ENCODE measurements at regions not wholly inside any gene's neighbourhood (a gene's known extent, or its start where the extent isn't known, plus 50 kb on each side); places are given as distances from the start of the nearest gene placed in this dataset.

DNA sequence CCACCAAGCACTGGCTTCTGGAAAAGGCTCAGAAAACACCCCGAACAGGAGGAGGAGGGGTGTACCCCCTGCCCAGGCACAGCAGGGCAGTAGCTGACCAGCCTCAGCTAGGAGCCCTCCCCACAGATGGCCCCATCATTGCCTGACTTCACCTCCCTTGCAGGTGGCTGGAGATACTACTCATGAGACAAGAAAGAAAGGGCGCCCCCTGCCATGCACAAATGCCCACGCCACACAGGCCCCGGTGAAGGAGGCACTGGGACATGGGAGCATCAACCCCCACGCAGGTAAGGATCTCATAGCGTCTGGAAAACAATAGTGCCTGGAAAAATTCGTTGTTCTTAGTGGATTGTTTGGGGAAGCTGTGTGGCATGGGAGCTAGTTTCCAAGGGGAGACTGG lies 240.6 kb downstream of the TFCP2L1 start:
- TF ChIP-seq POLR2A (IDR thresholded peaks at IDR 0.05; ENCODE audit: low read depth, low read length): no peak
- TF ChIP-seq MYC (IDR thresholded peaks at IDR 0.05; ENCODE audit: low read depth, low read length): no peak
- TF ChIP-seq EZH2 (IDR thresholded peaks at IDR 0.05; ENCODE audit: borderline replicate concordance, low read depth, low read length, severe bottlenecking): no peak
- TF ChIP-seq, protein P1, sequence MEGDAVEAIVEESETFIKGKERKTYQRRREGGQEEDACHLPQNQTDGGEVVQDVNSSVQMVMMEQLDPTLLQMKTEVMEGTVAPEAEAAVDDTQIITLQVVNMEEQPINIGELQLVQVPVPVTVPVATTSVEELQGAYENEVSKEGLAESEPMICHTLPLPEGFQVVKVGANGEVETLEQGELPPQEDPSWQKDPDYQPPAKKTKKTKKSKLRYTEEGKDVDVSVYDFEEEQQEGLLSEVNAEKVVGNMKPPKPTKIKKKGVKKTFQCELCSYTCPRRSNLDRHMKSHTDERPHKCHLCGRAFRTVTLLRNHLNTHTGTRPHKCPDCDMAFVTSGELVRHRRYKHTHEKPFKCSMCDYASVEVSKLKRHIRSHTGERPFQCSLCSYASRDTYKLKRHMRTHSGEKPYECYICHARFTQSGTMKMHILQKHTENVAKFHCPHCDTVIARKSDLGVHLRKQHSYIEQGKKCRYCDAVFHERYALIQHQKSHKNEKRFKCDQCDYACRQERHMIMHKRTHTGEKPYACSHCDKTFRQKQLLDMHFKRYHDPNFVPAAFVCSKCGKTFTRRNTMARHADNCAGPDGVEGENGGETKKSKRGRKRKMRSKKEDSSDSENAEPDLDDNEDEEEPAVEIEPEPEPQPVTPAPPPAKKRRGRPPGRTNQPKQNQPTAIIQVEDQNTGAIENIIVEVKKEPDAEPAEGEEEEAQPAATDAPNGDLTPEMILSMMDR (IDR thresholded peaks at IDR 0.05; ENCODE audit: extremely low read depth in 1 of 2, insufficient read depth in 1 of 2, low read depth in 1 of 2, low read length in 2 of 2): peak in 1 of 2 donors; percentile 16
- no peaks in the 10 kb centered on the region for H3K36me3 ChIP-seq (ENCODE audit: control insufficient read depth in 2 of 2, extremely low read depth in 1 of 2, insufficient read depth in 2 of 2, low read length in 2 of 2)
- FAIRE-seq (no peak), DNase-seq (ENCODE audit: low read depth, low spot score) (no peak)
- H3K4me3 ChIP-seq (replicated peaks in 1 of 3; ENCODE audit: insufficient read depth in 1 of 3, low read depth in 1 of 3, low read length in 3 of 3): no peak overlapping the region
- no peaks in the 10 kb centered on the region for H3K9me3 ChIP-seq (replicated peaks; ENCODE audit: control insufficient read depth, insufficient read depth, low read length)
- no peak overlapping the region for H2AFZ ChIP-seq (ENCODE audit: low read depth, low read length)
- CTCF ChIA-PET: interaction anchor here (0.6 to 2.1 kb wide), 2 partner anchors 8 to 348 kb away, joined by 3 to 6 read pairs; no protein-coding TSS in a partner anchor
- H3K4me2 ChIP-seq (ENCODE audit: insufficient read depth, low read length): no peak overlapping the region
- intact Hi-C loops (cut with micrococcal nuclease) (no loop called here), dilution Hi-C loops (cut with MboI; ENCODE audit: extremely low pct_ligation_motif_present, low sequenced_read_pairs) (no loop called here)
- H3K79me2 ChIP-seq (ENCODE audit: control insufficient read depth, insufficient read depth, low read length): no peaks in the 10 kb centered on the region
- H3K9ac ChIP-seq (replicated peaks; ENCODE audit: extremely low read depth, insufficient read depth, low read length): no peak overlapping the region
- no peaks in the 10 kb centered on the region for H3K4me1 ChIP-seq (ENCODE audit: control insufficient read depth, extremely low read depth, insufficient read depth, low read length)
- no peaks in the 10 kb centered on the region for H3K9me1 ChIP-seq (replicated peaks; ENCODE audit: control insufficient read depth, extremely low read depth, insufficient read depth, low read length)
- H4K20me1 ChIP-seq (replicated peaks; ENCODE audit: control insufficient read depth, extremely low read depth, insufficient read depth, low read length): no peaks in the 10 kb centered on the region
- no TSS peak for BruUV-seq (replicated peaks)
- no peak overlapping the region for H3K27ac ChIP-seq (ENCODE audit: insufficient read depth, low read depth, low read length)
- no peaks in the 10 kb centered on the region for H3K27me3 ChIP-seq (ENCODE audit: control insufficient read depth in 2 of 2, insufficient read depth in 2 of 2, low read length in 2 of 2)
- POLR2A ChIA-PET: no interaction called here

DNA sequence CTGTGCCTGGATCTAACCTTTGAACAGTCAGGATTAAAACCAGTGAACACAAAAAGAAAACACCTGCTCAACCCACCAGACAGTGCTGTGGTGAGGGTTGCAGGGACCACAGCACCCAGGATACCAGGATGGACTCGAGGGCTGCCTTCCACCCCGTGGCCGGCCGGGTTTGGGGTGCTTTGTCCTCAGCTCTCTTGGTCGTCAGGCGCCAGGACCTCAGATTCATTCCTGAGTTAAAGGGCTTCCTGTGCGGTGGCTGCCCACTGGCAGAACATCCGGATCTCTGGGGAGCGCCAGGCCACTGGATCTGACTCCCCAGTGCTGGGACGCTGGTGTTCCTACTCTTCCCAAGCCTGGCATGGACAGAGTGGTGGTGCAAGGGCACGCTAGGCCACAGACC lies 239.8 kb downstream of the TFCP2L1 start:
- CTCF ChIA-PET: interaction anchor here (0.6 to 2.1 kb wide), 2 partner anchors 9 to 349 kb away, joined by 3 to 6 read pairs; no protein-coding TSS in a partner anchor
- Histone ChIP-seq H3K4me1 (ENCODE audit: control insufficient read depth, extremely low read depth, insufficient read depth, low read length) (no peaks in the 10 kb centered on the region), H3K4me2 (ENCODE audit: insufficient read depth, low read length) (no peak overlapping the region), H3K9me3 (replicated peaks; ENCODE audit: control insufficient read depth, insufficient read depth, low read length) (no peaks in the 10 kb centered on the region), H3K4me3 (replicated peaks in 1 of 3; ENCODE audit: insufficient read depth in 1 of 3, low read depth in 1 of 3, low read length in 3 of 3) (no peak overlapping the region), H3K9me1 (replicated peaks; ENCODE audit: control insufficient read depth, extremely low read depth, insufficient read depth, low read length) (no peaks in the 10 kb centered on the region), H3K27me3 (ENCODE audit: control insufficient read depth in 2 of 2, insufficient read depth in 2 of 2, low read length in 2 of 2) (no peaks in the 10 kb centered on the region), H3K36me3 (ENCODE audit: control insufficient read depth in 2 of 2, extremely low read depth in 1 of 2, insufficient read depth in 2 of 2, low read length in 2 of 2) (no peaks in the 10 kb centered on the region), H3K9ac (replicated peaks; ENCODE audit: extremely low read depth, insufficient read depth, low read length) (no peak overlapping the region), H3K79me2 (ENCODE audit: control insufficient read depth, insufficient read depth, low read length) (no peaks in the 10 kb centered on the region), H2AFZ (ENCODE audit: low read depth, low read length) (no peak overlapping the region), H4K20me1 (replicated peaks; ENCODE audit: control insufficient read depth, extremely low read depth, insufficient read depth, low read length) (no peaks in the 10 kb centered on the region), H3K27ac (ENCODE audit: insufficient read depth, low read depth, low read length) (no peak overlapping the region)
- BruUV-seq (replicated peaks): no TSS peak
- intact Hi-C loops (cut with micrococcal nuclease) (no loop called here), dilution Hi-C loops (cut with MboI; ENCODE audit: extremely low pct_ligation_motif_present, low sequenced_read_pairs) (no loop called here)
- DNase-seq (ENCODE audit: low read depth, low spot score): no peak
- POLR2A ChIA-PET: no interaction called here
- TF ChIP-seq, protein P1 (IDR thresholded peaks at IDR 0.05; ENCODE audit: extremely low read depth in 1 of 2, insufficient read depth in 1 of 2, low read depth in 1 of 2, low read length in 2 of 2): no peak
- TF ChIP-seq POLR2AphosphoS5 (IDR thresholded peaks at IDR 0.05; ENCODE audit: insufficient read depth, low read depth, low read length) (no peak), FOS (IDR thresholded peaks at IDR 0.05; ENCODE audit: borderline replicate concordance, insufficient read depth, low read length) (no peak)
- FAIRE-seq: no peak
